ENCODE measurements at regions not wholly inside any gene's neighbourhood (a gene's known extent, or its start where the extent isn't known, plus 50 kb on each side); places are given as distances from the start of the nearest gene placed in this dataset.

DNA sequence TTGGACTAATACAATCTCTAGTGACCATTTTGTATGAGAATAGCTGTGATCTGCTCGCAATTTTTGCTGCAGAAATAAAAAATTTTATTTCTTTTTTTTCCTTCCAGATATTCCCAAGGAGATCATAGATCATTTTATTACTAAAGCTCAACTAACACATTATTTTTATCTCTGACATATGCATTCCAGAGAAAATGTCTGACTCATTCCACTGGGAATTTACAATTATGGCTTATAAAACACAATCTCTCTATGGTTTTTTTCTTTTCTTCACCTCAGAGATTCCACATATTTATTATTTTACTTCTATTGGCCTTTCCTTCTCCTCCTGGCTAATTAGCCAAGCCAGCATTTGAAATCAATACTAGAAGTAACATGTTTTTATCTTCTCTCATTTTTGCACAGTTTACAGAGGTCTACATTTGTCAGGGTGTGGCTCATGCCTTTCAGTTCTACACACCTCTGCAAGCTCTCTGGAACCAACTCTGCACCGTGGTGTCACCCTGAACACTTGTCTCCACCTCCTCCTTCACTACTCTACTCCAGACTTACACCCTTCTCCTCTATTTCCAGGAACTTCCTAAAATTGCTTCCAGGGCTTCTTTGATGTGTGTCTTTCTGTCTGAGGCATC lies 59.8 kb upstream of the GPM6A start:
- H3K27ac Mint-ChIP-seq: no peak overlapping the region
- no peaks in the 10 kb centered on the region for H3K27me3 Mint-ChIP-seq
- no peaks in the 10 kb centered on the region for H3K4me1 Mint-ChIP-seq (ENCODE audit: low read depth)
- H3K36me3 Mint-ChIP-seq: no peaks in the 10 kb centered on the region
- peaks cover 4% of the 10 kb centered on the region for H3K9me3 Mint-ChIP-seq (ENCODE audit: low read depth)
- no peak overlapping the region for H3K4me3 Mint-ChIP-seq

DNA sequence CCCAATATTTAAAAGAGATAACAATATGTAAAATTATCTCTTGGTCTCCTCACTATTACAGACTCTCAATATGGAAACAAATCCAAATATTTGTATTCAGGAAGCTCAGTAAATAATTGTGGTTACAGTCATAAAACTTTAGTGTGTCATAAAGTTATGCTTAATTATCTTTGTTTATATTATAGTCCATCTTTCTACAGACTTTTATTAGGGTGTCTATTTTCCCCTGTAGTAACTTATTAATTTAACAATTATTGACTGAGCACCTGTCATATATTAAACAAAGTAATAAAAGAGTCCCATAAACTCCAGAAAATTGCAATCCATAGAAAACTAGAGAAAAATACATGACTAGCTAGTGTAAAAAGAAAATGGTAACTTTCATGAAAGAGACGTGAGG lies 61.6 kb upstream of the GPM6A start:
- H3K27ac Mint-ChIP-seq: no peak overlapping the region
- no peaks in the 10 kb centered on the region for H3K36me3 Mint-ChIP-seq
- no peaks in the 10 kb centered on the region for H3K4me1 Mint-ChIP-seq (ENCODE audit: low read depth)
- peaks cover 8% of the 10 kb centered on the region for H3K9me3 Mint-ChIP-seq (ENCODE audit: low read depth)
- no peak overlapping the region for H3K4me3 Mint-ChIP-seq
- H3K27me3 Mint-ChIP-seq: no peaks in the 10 kb centered on the region

DNA sequence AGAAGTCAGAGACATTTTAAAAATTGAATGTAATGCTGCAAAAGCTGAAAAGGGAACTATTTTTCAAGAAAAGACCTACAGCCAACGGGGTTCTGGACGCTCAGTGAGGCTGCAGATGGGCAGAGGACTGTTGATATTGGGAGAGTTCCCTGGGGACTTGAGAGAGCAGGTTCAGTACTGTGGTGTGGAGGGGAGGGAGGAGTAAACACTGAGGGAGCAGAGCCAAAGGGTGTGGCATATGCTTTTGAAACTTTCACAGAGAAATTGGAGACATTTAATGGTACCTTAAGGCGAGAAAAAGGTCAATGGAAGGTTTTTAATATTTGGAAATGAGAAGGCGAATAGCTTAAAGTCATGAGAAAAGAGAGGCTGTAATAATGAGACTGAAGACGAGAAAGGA lies 62.2 kb upstream of the GPM6A start:
- Mint-ChIP-seq H3K4me1 (ENCODE audit: low read depth) (no peaks in the 10 kb centered on the region), H3K36me3 (no peaks in the 10 kb centered on the region), H3K4me3 (no peak overlapping the region), H3K9me3 (ENCODE audit: low read depth) (peaks cover 11% of the 10 kb centered on the region), H3K27ac (no peak overlapping the region), H3K27me3 (no peaks in the 10 kb centered on the region)

- Mint-ChIP-seq H3K27ac (no peak overlapping the region), H3K4me3 (no peak overlapping the region), H3K27me3 (no peaks in the 10 kb centered on the region), H3K4me1 (ENCODE audit: low read depth) (no peaks in the 10 kb centered on the region), H3K9me3 (ENCODE audit: low read depth) (peaks cover 12% of the 10 kb centered on the region), H3K36me3 (no peaks in the 10 kb centered on the region)
These were observed 64.1 kb upstream of the GPM6A start for GRCh38 chr4:175875993-175876771.

DNA sequence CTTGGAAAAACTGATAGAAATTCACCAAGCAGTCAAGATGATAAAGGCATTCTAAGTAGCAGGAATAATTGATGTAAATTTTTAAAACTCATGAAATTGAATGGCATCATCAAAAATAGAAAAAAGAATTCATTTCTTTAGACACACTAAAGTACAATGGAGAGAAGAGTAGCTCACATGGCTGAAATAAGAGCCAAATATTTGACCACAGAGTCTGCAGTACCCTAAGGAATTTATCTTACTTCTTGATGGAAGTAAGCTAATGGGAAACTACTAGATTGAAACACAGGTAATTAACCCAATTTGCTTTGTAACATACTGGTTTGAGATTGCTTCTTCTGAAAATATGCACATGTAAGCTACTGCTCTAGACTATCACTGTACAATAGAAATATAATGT lies 70.8 kb upstream of the GPM6A start:
- Mint-ChIP-seq H3K36me3 (no peaks in the 10 kb centered on the region), H3K27me3 (no peaks in the 10 kb centered on the region), H3K27ac (no peak overlapping the region), H3K4me1 (ENCODE audit: low read depth) (no peaks in the 10 kb centered on the region), H3K9me3 (ENCODE audit: low read depth) (peaks cover 12% of the 10 kb centered on the region), H3K4me3 (no peak overlapping the region)

DNA sequence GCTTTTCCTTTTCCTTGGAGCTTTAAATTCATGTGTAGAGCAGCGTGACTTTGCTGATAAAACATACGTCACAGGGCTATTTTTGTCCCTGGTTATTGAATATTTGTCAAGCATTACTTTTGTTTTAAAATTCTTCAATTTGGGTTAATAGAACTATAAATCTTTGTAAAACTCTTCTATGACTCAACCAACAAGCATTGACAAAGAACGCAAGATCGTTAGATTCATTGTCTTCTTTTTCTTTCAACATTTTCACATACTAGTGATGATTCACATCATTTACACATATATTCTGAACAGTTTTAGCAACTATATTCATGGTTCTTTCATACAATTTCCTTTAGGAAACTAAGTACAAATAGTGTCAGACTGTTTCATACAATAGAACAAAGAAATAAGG lies 72.0 kb upstream of the GPM6A start:
- no peak overlapping the region for H3K4me3 Mint-ChIP-seq
- H3K36me3 Mint-ChIP-seq: no peaks in the 10 kb centered on the region
- no peaks in the 10 kb centered on the region for H3K4me1 Mint-ChIP-seq (ENCODE audit: low read depth)
- no peak overlapping the region for H3K27ac Mint-ChIP-seq
- no peaks in the 10 kb centered on the region for H3K27me3 Mint-ChIP-seq
- H3K9me3 Mint-ChIP-seq (ENCODE audit: low read depth): peaks cover 7% of the 10 kb centered on the region

DNA sequence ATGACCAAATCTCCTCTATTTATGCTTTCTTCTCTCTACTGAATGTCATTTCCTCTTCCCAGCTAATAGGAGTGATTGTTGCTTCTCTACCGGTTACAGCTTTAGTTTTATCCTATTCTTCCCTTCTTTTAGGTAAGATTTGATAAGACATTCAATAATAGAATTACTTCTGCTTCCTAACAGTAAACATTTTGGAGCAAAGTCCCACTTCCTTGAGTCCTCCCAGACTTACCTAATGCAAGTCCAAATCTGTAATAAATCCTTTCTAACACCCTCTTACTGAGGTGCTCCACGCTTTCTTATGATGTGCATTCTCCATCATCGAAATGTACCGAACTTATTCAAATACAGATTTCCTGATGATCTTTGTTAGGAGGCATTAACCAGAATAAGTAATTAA lies 79.2 kb upstream of the GPM6A start:
- H3K4me1 Mint-ChIP-seq (ENCODE audit: low read depth): no peaks in the 10 kb centered on the region
- H3K4me3 Mint-ChIP-seq: no peak overlapping the region
- no peak overlapping the region for H3K27ac Mint-ChIP-seq
- no peaks in the 10 kb centered on the region for H3K27me3 Mint-ChIP-seq
- no peaks in the 10 kb centered on the region for H3K36me3 Mint-ChIP-seq
- H3K9me3 Mint-ChIP-seq (ENCODE audit: low read depth): no peaks in the 10 kb centered on the region

- Mint-ChIP-seq H3K4me1 (ENCODE audit: low read depth) (no peaks in the 10 kb centered on the region), H3K4me3 (no peak overlapping the region), H3K27me3 (no peaks in the 10 kb centered on the region), H3K27ac (no peak overlapping the region), H3K36me3 (no peaks in the 10 kb centered on the region), H3K9me3 (ENCODE audit: low read depth) (no peaks in the 10 kb centered on the region)
These were observed 79.8 kb upstream of the GPM6A start for GRCh38 chr4:175891851-175892250.

DNA sequence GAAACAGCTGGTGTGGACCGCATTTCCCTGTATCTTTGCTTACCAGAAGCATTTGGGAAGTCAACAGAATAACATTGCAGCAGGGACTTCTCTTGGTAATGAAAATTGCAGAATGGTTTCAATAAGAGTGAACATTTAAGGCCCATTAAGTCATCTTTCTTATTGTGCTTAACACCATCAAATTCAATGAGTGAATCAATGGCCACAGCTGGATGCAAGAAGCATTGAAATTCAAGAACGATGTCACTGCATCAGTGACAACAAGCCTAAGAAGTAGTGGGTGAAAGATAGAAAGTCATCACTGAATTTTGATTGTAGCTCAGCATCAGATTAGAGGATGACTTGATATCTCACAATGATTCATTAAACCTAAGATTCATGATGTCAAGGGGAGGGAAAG lies 93.9 kb upstream of the GPM6A start:
- H3K36me3 Mint-ChIP-seq: no peaks in the 10 kb centered on the region
- no peaks in the 10 kb centered on the region for H3K9me3 Mint-ChIP-seq (ENCODE audit: low read depth)
- H3K27ac Mint-ChIP-seq: no peak overlapping the region
- H3K4me3 Mint-ChIP-seq: no peak overlapping the region
- no peaks in the 10 kb centered on the region for H3K27me3 Mint-ChIP-seq
- no peaks in the 10 kb centered on the region for H3K4me1 Mint-ChIP-seq (ENCODE audit: low read depth)

DNA sequence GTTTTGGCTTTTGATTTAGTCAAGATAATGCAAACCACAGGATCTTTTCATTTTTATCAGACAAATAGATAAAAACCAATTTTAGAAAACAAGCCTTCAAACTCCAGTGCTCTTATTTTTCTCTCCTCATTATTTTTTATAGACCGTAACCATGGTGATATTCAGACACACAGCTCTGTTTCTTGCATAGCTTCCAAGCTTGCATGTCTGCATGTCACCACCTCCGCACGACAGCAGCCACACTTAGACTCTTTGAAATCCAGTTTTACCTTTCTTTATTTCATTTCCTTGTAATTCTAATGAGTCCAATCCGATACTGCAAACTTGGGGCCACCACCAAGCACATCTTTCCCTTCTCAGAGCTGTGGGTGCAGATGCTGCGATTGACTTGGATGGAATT lies 94.3 kb upstream of the GPM6A start:
- H3K4me1 Mint-ChIP-seq (ENCODE audit: low read depth): no peaks in the 10 kb centered on the region
- no peaks in the 10 kb centered on the region for H3K27me3 Mint-ChIP-seq
- H3K4me3 Mint-ChIP-seq: no peak overlapping the region
- H3K27ac Mint-ChIP-seq: no peak overlapping the region
- no peaks in the 10 kb centered on the region for H3K36me3 Mint-ChIP-seq
- no peaks in the 10 kb centered on the region for H3K9me3 Mint-ChIP-seq (ENCODE audit: low read depth)

GRCh38 chr4:175910700-175911099 lies 98.6 kb upstream of the GPM6A start:
- Mint-ChIP-seq H3K9me3 (ENCODE audit: low read depth) (no peaks in the 10 kb centered on the region), H3K27me3 (no peaks in the 10 kb centered on the region), H3K4me1 (ENCODE audit: low read depth) (no peaks in the 10 kb centered on the region), H3K4me3 (no peak overlapping the region), H3K36me3 (no peaks in the 10 kb centered on the region), H3K27ac (no peak overlapping the region)

DNA sequence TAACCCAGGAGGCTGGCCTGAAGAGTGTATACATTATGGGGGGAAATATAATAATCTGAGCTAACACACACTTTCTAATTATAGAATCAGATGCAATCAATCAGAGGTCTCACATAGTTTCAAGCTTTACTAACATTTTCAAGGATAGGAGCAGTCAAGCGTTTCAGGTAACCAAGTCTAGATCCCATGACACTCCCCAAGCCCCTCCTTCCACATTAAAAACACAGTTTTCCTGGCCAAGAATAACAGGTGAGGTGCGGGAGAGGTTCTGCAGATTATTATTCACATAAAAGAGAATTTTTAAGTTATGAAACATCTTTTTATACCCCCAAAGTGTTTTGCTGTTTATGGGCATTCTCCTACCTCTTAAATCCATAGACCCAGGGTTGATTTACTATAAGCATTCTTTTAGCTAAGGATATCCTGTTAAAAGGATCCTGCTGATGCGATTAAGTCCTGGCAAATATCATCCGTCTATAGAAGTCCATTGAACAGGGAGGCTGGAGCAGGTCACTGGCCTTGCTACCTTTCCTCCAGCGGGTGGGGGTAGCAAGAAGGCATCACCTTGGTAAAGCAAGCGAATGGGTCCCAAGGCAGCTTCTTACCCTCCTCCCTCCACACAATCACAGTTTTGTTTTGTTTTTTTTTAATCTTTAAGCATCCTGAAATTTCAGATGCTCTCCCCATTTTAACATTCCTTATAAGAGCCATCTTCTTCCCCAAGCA lies 104.7 kb upstream of the GPM6A start:
- Mint-ChIP-seq H3K4me1 (ENCODE audit: low read depth) (no peaks in the 10 kb centered on the region), H3K36me3 (no peaks in the 10 kb centered on the region), H3K9me3 (ENCODE audit: low read depth) (no peaks in the 10 kb centered on the region), H3K27ac (no peak overlapping the region), H3K27me3 (no peaks in the 10 kb centered on the region), H3K4me3 (no peak overlapping the region)

- Mint-ChIP-seq H3K27me3 (peaks cover 2% of the 10 kb centered on the region), H3K36me3 (no peaks in the 10 kb centered on the region), H3K4me3 (no peak overlapping the region), H3K4me1 (ENCODE audit: low read depth) (no peaks in the 10 kb centered on the region), H3K27ac (no peak overlapping the region), H3K9me3 (ENCODE audit: low read depth) (peaks cover 3% of the 10 kb centered on the region)
These were observed 115.1 kb upstream of the GPM6A start for GRCh38 chr4:175927121-175927520.

- H3K4me3 Mint-ChIP-seq: no peak overlapping the region
- H3K9me3 Mint-ChIP-seq (ENCODE audit: low read depth): no peaks in the 10 kb centered on the region
- H3K27ac Mint-ChIP-seq: no peak overlapping the region
- H3K4me1 Mint-ChIP-seq (ENCODE audit: low read depth): no peaks in the 10 kb centered on the region
- H3K27me3 Mint-ChIP-seq: peaks cover 2% of the 10 kb centered on the region
- no peaks in the 10 kb centered on the region for H3K36me3 Mint-ChIP-seq
These were observed 117.4 kb upstream of the GPM6A start for GRCh38 chr4:175929441-175929840.

DNA sequence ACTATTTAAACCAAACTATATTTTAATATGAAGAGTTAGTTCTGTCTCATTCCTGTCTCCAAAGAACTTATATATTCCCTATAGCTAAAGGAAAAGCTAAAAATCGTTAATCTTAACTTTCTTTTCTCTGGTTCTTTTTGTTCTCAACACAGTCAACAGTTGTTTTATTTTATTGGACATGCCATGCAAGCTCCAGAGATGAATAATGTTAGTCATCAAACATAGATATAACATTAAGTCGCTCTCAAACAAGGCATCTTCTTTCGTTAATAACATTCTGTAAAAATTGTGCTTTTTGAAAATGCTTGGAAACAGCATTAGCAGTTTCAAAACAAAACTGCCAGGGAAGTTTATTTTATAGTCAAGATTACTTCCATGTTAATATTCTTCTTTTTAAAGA lies 117.9 kb upstream of the GPM6A start:
- Mint-ChIP-seq H3K9me3 (ENCODE audit: low read depth) (no peaks in the 10 kb centered on the region), H3K4me1 (ENCODE audit: low read depth) (no peaks in the 10 kb centered on the region), H3K36me3 (no peaks in the 10 kb centered on the region), H3K27me3 (peaks cover 2% of the 10 kb centered on the region), H3K27ac (no peak overlapping the region), H3K4me3 (no peak overlapping the region)
